HepG2 (cell line): ENCODE measurements at regions not wholly inside any gene's neighbourhood (a gene's known extent, or its start where the extent isn't known, plus 50 kb on each side); places are given as distances from the start of the nearest gene placed in this dataset.

ENCODE experiments used
- CTCF ChIP-seq: sonication (generic); formaldehyde crosslinking; IDR thresholded peaks from 2 replicates; pipeline ENCODE4 v1.5.0; 2020; ENCODE audit warnings: mild to moderate bottlenecking, missing genetic modification reagents, moderate library complexity
- MYC ChIP-seq: sonication (generic); formaldehyde crosslinking; IDR thresholded peaks from 2 replicates; pipeline ENCODE4 v1.9.0; 2021; ENCODE audit warnings: missing genetic modification reagents, borderline replicate concordance
- TEAD3 ChIP-seq: optimal IDR thresholded peaks from 2 replicates; pipeline ENCODE3; 2016; ENCODE audit warnings: borderline replicate concordance
- USF2 ChIP-seq, 2 experiments: sonication (generic) in 1 of 2; formaldehyde crosslinking in 1 of 2; IDR thresholded peaks; 2 replicates each; pipeline versions ENCODE4 v1.5.1 to v1.6.1; 2011 to 2020; ENCODE audit warnings: borderline replicate concordance in 1 of 2, low read depth in 1 of 2, low read length in 1 of 2, mild to moderate bottlenecking in 1 of 2, missing genetic modification reagents in 1 of 2, moderate library complexity in 1 of 2
- ZNF629 ChIP-seq: sonication (generic); formaldehyde crosslinking; conservative IDR thresholded peaks from 2 replicates; pipeline ENCODE4 v1.5.0; 2020; ENCODE audit warnings: missing genetic modification reagents

GRCh38 chrX:4825550-4825949, 1112.1 kb upstream of the PRKX start:
- TF ChIP-seq ZNF629 (CRISPR knock-in tag): no peak
- TF ChIP-seq CTCF: no peak
- no peak for TF ChIP-seq MYC (CRISPR knock-in tag)
- no peak for TF ChIP-seq USF2 (IDR thresholded peaks at IDR 0.05; ENCODE audit: low read depth, low read length)
- TF ChIP-seq USF2 (CRISPR knock-in tag; IDR thresholded peaks at IDR 0.05; ENCODE audit: borderline replicate concordance): no peak
- TF ChIP-seq TEAD3 (CRISPR knock-in tag): no peak
